ENCODE measurements at regions not wholly inside any gene's neighbourhood (a gene's known extent, or its start where the extent isn't known, plus 50 kb on each side); places are given as distances from the start of the nearest gene placed in this dataset.
"Not testable (repeated sequence)": the region's sequence is repeated elsewhere in the genome, so short reads cannot be mapped to it uniquely, and the experiment has no call there.

- DNase-seq = no peak
Measured at GRCh38 chr4:17055788-17056187, 157.3 kb upstream of the LDB2 start.

GRCh38 chr4:17045866-17046265 is 147.4 kb upstream of the LDB2 start:
- no peak for DNase-seq

DNA sequence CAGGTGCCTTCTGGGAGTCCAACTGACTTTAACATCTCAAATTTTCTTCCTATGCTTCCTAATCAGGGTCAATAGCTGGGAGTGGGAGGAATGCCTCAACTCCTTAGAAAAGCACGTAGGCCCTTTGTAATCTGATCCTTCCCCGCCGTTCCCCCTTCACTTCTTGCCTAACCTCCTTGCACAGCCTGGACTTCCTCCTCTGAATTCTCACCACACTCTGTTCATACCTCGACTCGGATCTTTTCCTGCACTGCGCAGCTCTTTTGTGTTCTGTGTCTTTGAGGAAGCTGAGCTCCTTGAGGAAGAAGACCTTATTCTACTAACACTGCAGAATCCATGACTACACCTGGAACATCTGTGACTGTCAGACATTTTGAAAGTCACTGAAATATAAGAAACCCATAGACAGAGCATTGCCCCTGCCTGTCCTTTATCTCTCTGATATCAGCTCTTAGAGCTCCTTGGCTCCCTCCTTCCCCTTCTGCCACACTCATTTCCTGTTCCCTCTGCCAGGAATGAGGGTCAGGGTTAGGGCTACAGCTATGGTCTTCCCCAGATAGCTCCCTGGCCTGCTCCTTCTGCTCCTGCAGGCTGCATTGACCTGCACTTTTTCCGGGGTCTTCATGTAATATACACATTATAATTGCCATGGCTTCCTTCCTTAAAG is 140.2 kb upstream of the LDB2 start:
- DNase-seq = no peak

- no peak for DNase-seq
Measured at GRCh38 chr4:17033768-17034181, 135.3 kb upstream of the LDB2 start.

GRCh38 chr4:17033025-17033767 is 134.8 kb upstream of the LDB2 start:
- no peak for DNase-seq

DNA sequence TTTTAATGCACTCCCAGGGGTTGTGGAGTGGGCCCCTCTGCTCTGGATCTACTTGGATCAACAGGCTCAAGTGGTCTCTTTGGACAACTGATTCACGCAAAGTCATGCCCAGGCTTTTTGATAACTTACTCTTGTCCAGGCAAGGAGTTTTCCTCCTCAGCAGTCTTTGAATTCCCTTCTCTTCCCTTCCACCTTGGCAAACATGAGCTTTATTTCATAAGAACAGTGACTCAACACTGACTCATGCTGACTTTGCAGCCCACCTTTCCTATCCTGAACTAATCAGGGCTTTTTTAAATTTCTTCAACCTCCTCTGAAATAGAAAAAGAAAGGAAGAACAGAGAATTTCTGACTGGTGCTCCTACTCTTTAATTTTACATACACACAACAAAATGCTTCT is 132.1 kb upstream of the LDB2 start:
- no peak for DNase-seq

DNA sequence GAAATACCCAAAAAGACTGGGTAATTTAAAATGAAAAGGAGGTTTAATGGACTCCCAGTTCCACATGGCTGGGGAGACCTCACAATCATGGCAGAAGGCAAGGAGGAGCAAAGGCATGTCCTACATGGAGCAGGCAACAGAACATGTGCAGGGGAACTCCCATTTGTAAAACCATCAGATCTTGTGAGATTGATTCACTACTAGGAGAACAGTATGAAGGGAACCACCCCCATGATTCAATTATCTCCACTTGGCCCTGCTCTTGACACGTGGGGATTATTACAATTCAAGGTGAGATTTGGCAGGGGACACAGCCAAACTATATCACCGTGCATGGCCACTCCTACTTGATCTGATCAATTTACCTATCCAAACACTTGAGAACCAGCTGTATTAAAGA is 131.5 kb upstream of the LDB2 start:
- DNase-seq = no peak

- no peak for DNase-seq
Measured at GRCh38 chr4:17029432-17029831, 131.0 kb upstream of the LDB2 start.

DNA sequence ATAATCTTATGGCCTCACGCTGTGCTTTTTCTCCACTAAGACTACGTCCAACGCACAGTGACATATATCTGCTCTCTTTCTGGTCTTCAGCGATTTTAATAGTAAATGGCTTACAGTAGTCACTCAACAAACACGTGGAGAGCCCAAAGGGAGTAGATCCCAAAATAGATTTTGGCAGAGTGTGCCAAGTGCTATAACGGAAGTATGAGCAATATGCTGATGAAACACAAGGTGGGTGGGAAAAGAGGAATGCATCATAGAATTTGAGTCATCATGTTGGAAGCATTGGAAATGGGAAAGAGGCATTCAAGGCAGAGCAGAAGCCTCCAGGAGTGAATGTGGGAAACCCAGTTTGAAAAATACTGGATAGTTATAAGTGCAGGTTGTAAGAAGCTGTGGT is 129.1 kb upstream of the LDB2 start:
- no peak for DNase-seq

- DNase-seq = no peak
Measured at GRCh38 chr4:17024425-17024824, 126.0 kb upstream of the LDB2 start.

DNA sequence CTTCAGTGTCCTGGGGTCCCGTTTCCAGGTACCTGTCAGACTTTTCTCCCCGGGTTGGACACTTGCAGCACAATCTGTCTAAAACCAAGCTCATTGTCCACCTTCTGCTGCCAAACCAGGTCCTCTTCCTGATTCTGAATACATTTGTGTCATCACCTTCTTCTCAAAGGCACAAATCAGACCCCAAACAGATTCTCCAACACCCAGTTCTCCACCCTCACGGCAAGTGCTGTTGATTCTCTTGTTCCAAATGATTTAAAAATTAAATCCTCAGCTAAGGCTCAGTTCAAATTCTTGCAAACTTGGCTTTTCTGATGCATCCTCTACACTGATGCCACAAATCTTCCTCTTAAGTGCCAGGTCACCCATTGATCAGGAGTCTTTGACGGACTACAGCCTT is 122.5 kb upstream of the LDB2 start:
- no peak for DNase-seq

- DNase-seq = no peak
Measured at GRCh38 chr4:17020451-17020850, 122.0 kb upstream of the LDB2 start.

GRCh38 chr4:17018621-17019020 is 120.2 kb upstream of the LDB2 start:
- not testable (repeated sequence) for DNase-seq

- DNase-seq = no peak
Measured at GRCh38 chr4:17018013-17018412, 119.6 kb upstream of the LDB2 start.

- no peak for DNase-seq
Measured at GRCh38 chr4:17013382-17014006, 115.0 kb upstream of the LDB2 start.

DNA sequence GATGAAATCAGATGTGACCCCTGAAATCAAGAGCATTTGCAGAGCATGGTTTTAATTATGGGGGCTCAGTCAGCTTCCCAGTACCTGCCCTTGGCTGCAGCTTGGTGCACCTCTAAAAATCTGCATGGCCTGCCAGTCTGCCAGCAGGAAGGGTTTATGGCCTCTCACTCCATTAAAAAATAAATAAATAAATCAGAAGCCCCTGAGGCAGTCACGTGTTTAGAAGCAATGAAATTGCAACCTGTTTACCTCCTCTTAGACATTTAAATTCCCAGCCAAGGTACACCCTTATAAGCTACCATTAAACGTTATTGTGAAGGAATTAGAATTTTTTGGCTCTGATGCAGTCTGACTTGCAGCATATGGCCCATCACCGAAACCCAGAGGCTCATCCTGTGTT is 114.0 kb upstream of the LDB2 start:
- DNase-seq = no peak

DNA sequence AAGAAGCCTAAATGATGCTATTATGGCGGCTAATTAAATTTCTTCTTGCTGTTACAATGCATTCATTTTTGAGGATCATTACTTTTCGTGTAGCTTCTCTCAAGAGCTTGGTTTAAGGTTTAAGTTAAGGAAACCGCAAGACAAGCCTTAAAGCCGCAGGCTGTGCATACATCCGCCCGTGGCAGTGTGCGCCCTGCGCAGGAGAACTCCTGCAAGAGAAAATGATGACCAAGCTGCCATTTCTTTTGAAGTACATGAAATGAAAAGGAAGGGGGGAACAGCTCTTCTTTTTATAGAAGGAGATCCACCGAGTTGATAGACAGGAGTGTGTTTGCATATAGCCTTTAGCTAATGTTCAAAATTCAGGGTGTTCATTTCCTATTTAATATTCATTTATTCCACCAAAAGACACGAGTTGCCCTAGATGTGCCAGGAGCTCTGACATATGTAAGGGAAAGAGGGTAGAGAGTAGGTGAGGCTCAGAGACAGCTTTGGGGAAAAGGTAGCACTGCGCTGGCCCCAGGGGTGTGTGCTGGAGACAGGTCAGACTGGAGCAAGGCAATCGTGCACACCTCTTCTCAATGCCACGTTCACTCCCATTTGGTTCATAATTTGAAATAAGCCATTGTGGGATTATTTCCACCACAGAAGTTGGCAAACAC is 112.1 kb upstream of the LDB2 start:
- no peak for DNase-seq

GRCh38 chr4:17009871-17010367 is 111.5 kb upstream of the LDB2 start:
- DNase-seq = no peak

DNA sequence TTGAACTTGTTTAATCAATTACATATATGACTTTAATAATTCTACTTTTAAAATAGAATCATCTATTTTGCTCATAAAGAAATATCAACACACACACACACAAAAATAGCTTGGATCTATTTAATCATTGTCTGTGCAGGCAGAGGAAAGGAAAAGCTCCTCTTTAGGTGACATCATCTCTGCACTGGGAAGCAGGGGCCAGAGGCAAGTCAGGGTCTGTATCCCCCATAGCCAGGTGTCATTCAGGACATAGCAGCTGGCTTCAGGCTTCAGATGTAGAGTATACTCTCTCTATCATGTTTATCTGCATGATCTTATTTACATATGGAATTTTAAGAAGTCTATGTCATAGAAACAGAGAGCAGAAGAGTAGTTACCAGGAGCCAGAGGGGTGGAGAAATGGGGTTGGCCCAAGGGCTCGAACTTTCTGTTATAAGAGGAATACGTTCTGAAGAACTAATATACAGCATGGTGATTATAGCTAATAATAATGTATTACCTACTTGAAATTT is 110.4 kb upstream of the LDB2 start:
- no peak for DNase-seq

- not testable (repeated sequence) for DNase-seq
Measured at GRCh38 chr4:17003606-17004392, 105.4 kb upstream of the LDB2 start.

DNA sequence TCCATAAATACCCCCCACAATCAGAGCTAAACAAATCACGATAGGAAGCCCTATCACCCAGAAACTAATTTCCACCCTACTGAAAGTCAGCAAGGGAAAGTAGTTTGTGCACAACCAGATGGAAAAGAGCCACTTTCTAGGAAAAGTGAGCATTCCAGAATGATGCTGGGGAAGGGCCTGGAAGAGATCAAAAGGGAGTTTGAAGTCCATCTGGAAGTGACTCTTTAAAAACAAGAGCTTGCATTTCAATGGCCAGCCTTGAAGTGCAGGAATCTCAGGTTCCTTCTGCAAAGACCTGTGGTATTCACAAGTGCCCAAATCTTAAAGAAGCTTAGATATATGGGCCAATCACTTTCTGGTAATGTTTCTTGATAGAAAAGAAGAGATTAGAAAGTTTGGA is 97.0 kb upstream of the LDB2 start:
- no peak for DNase-seq
